WERI-Rb-1 (cell line): ENCODE measurements at regions not wholly inside any gene's neighbourhood (a gene's known extent, or its start where the extent isn't known, plus 50 kb on each side); places are given as distances from the start of the nearest gene placed in this dataset.

Source experiments
- DNase-seq: peaks from one replicate; pipeline ENCODE4 v3.0.0-alpha.2; 2020
- H3K27ac ChIP-seq: fragments of 250-450 bp; sonication (Bioruptor Pico); 2 replicates; pipeline ENCODE4 v1.5.1; 2020; ENCODE audit warnings: mild to moderate bottlenecking, moderate library complexity
- H3K27me3 ChIP-seq: fragments of 250-450 bp; sonication (Bioruptor Pico); 2 replicates; pipeline ENCODE4 v1.5.1; 2021; ENCODE audit warnings: mild to moderate bottlenecking, low read depth, moderate library complexity; ENCODE audit not compliant: insufficient read depth, severe bottlenecking
- H3K36me3 ChIP-seq: fragments of 250-450 bp; sonication (Bioruptor Pico); 2 replicates; pipeline ENCODE4 v1.5.1; 2020; ENCODE audit warnings: mild to moderate bottlenecking, moderate library complexity
- H3K4me3 ChIP-seq: 2 replicates; pipeline ENCODE4 v1.5.1; 2011; ENCODE audit warnings: low read depth, mild to moderate bottlenecking, control low read depth, low read length
- H3K9me3 ChIP-seq: fragments of 250-450 bp; sonication (Bioruptor Pico); 2 replicates; pipeline ENCODE4 v1.5.1; 2021; ENCODE audit warnings: mild to moderate bottlenecking, moderate library complexity; ENCODE audit not compliant: severe bottlenecking
- CTCF ChIP-seq: IDR thresholded peaks from 2 replicates; pipeline ENCODE4 v1.5.1; 2011; ENCODE audit warnings: low read depth, mild to moderate bottlenecking, control low read depth, inconsistent platforms, low read length

GRCh38 chr21:23014021-23014420, 2015.8 kb downstream of the NCAM2 start:
- Histone ChIP-seq H3K27me3 (no peaks in the 10 kb centered on the region), H3K4me3 (no peak overlapping the region), H3K36me3 (no peaks in the 10 kb centered on the region), H3K27ac (no peak overlapping the region), H3K9me3 (no peaks in the 10 kb centered on the region)
- no peak for TF ChIP-seq CTCF
- DNase-seq, result no peak

GRCh38 chr21:23016617-23017016, 2018.4 kb downstream of the NCAM2 start:
- TF ChIP-seq CTCF, result peak; percentile 71
- DNase-seq, result peak; percentile 52
- no peak overlapping the region for H3K4me3 ChIP-seq
- H3K36me3 ChIP-seq, result no peaks in the 10 kb centered on the region
- no peaks in the 10 kb centered on the region for H3K27me3 ChIP-seq
- H3K27ac ChIP-seq, result no peak overlapping the region
- H3K9me3 ChIP-seq, result no peaks in the 10 kb centered on the region

- TF ChIP-seq CTCF, result no peak
- Histone ChIP-seq H3K36me3 (no peaks in the 10 kb centered on the region), H3K27me3 (no peaks in the 10 kb centered on the region), H3K27ac (no peak overlapping the region), H3K9me3 (no peaks in the 10 kb centered on the region), H3K4me3 (no peak overlapping the region)
- DNase-seq, result no peak
Observed at GRCh38 chr21:23017989-23018388, 2019.8 kb downstream of the NCAM2 start.

- H3K9me3 ChIP-seq, result no peaks in the 10 kb centered on the region
- H3K27me3 ChIP-seq, result no peaks in the 10 kb centered on the region
- DNase-seq, result no peak
- no peak overlapping the region for H3K27ac ChIP-seq
- no peak for TF ChIP-seq CTCF
- H3K4me3 ChIP-seq, result no peak overlapping the region
- no peaks in the 10 kb centered on the region for H3K36me3 ChIP-seq
Observed at GRCh38 chr21:23020969-23021368, 2022.8 kb downstream of the NCAM2 start.

GRCh38 chr21:23021481-23021880, 2023.3 kb downstream of the NCAM2 start:
- DNase-seq, result no peak
- Histone ChIP-seq H3K27me3 (no peaks in the 10 kb centered on the region), H3K9me3 (no peaks in the 10 kb centered on the region), H3K36me3 (no peaks in the 10 kb centered on the region), H3K4me3 (no peak overlapping the region), H3K27ac (no peak overlapping the region)
- no peak for TF ChIP-seq CTCF

- H3K9me3 ChIP-seq, result no peaks in the 10 kb centered on the region
- no peak overlapping the region for H3K27ac ChIP-seq
- H3K4me3 ChIP-seq, result no peak overlapping the region
- no peak for DNase-seq
- H3K36me3 ChIP-seq, result no peaks in the 10 kb centered on the region
- no peak for TF ChIP-seq CTCF
- no peaks in the 10 kb centered on the region for H3K27me3 ChIP-seq
Observed at GRCh38 chr21:23026878-23027277, 2028.7 kb downstream of the NCAM2 start.
